ENCODE measurements at regions not wholly inside any gene's neighbourhood (a gene's known extent, or its start where the extent isn't known, plus 50 kb on each side); places are given as distances from the start of the nearest gene placed in this dataset.

- DNase-seq (no peak), ATAC-seq (ENCODE audit: poor library complexity) (peak; percentile 77)
- intact Hi-C loops (cut with DNase I): no loop called here
Observed at GRCh38 chr20:55252521-55252920, 752.8 kb downstream of the CBLN4 start.

- ATAC-seq (ENCODE audit: poor library complexity): no peak
- intact Hi-C loops (cut with DNase I): no loop called here
- DNase-seq: no peak
Observed at GRCh38 chr20:55251170-55251569, 754.1 kb downstream of the CBLN4 start.

- intact Hi-C loops (cut with DNase I): no loop called here
- ATAC-seq (ENCODE audit: poor library complexity) (no peak), DNase-seq (no peak)
Observed at GRCh38 chr20:55242853-55243252, 762.5 kb downstream of the CBLN4 start.

GRCh38 chr20:55239269-55239668 lies 763.9 kb downstream of the DOK5 start:
- ATAC-seq (ENCODE audit: poor library complexity) (no peak), DNase-seq (no peak)
- intact Hi-C loops (cut with DNase I): no loop called here

GRCh38 chr20:55232647-55233046 lies 757.3 kb downstream of the DOK5 start:
- DNase-seq (no peak), ATAC-seq (ENCODE audit: poor library complexity) (no peak)
- intact Hi-C loops (cut with DNase I): no loop called here

- ATAC-seq (ENCODE audit: poor library complexity): no peak
- no peak for DNase-seq
- intact Hi-C loops (cut with DNase I): no loop called here
Observed at GRCh38 chr20:55229451-55229850, 754.1 kb downstream of the DOK5 start.

- intact Hi-C loops (cut with DNase I): no loop called here
- no peak for DNase-seq
- ATAC-seq (ENCODE audit: poor library complexity): no peak
Observed at GRCh38 chr20:55216525-55217242, 741.3 kb downstream of the DOK5 start.

- ATAC-seq (ENCODE audit: poor library complexity) (no peak), DNase-seq (no peak)
- intact Hi-C loops (cut with DNase I): no loop called here
Observed at GRCh38 chr20:55213653-55214052, 738.3 kb downstream of the DOK5 start.

GRCh38 chr20:55211481-55211880 lies 736.1 kb downstream of the DOK5 start:
- DNase-seq (no peak), ATAC-seq (ENCODE audit: poor library complexity) (no peak)
- intact Hi-C loops (cut with DNase I): no loop called here

- intact Hi-C loops (cut with DNase I): no loop called here
- no peak for ATAC-seq (ENCODE audit: poor library complexity)
Observed at GRCh38 chr20:55205665-55206064, 730.3 kb downstream of the DOK5 start.

GRCh38 chr20:55200317-55200716 lies 724.9 kb downstream of the DOK5 start:
- intact Hi-C loops (cut with DNase I): no loop called here
- DNase-seq (no peak), ATAC-seq (ENCODE audit: poor library complexity) (no peak)

More at GRCh38 chr20:55205665-55206064, 730.3 kb downstream of the DOK5 start:
- no peak for DNase-seq

GRCh38 chr20:55194947-55195346 lies 719.6 kb downstream of the DOK5 start:
- intact Hi-C loops (cut with DNase I): no loop called here
- no peak for ATAC-seq (ENCODE audit: poor library complexity)
- no peak for DNase-seq

GRCh38 chr20:55186228-55186627 lies 710.8 kb downstream of the DOK5 start:
- ATAC-seq (ENCODE audit: poor library complexity) (no peak), DNase-seq (no peak)
- intact Hi-C loops (cut with DNase I): no loop called here

GRCh38 chr20:55175081-55175480 lies 699.7 kb downstream of the DOK5 start:
- ATAC-seq (ENCODE audit: poor library complexity) (no peak), DNase-seq (no peak)
- intact Hi-C loops (cut with DNase I): no loop called here

- ATAC-seq (ENCODE audit: poor library complexity) (no peak), DNase-seq (no peak)
- intact Hi-C loops (cut with DNase I): no loop called here
Observed at GRCh38 chr20:55174635-55175034, 699.2 kb downstream of the DOK5 start.

- intact Hi-C loops (cut with DNase I): no loop called here
- ATAC-seq (ENCODE audit: poor library complexity) (no peak), DNase-seq (no peak)
Observed at GRCh38 chr20:55174172-55174571, 698.8 kb downstream of the DOK5 start.

- ATAC-seq (ENCODE audit: poor library complexity) (peak; percentile 55), DNase-seq (no peak)
- intact Hi-C loops (cut with DNase I): no loop called here
Observed at GRCh38 chr20:55173601-55174000, 698.2 kb downstream of the DOK5 start.

GRCh38 chr20:55172310-55173002 lies 697.1 kb downstream of the DOK5 start:
- intact Hi-C loops (cut with DNase I): no loop called here
- ATAC-seq (ENCODE audit: poor library complexity) (no peak), DNase-seq (no peak)

- intact Hi-C loops (cut with DNase I): no loop called here
- ATAC-seq (ENCODE audit: poor library complexity) (no peak), DNase-seq (no peak)
Observed at GRCh38 chr20:55166063-55166462, 690.7 kb downstream of the DOK5 start.

- ATAC-seq (ENCODE audit: poor library complexity) (no peak), DNase-seq (no peak)
- intact Hi-C loops (cut with DNase I): no loop called here
Observed at GRCh38 chr20:55160996-55161395, 685.6 kb downstream of the DOK5 start.

GRCh38 chr20:55160037-55160436 lies 684.6 kb downstream of the DOK5 start:
- intact Hi-C loops (cut with DNase I): no loop called here
- no peak for ATAC-seq (ENCODE audit: poor library complexity)

More at GRCh38 chr20:55160037-55160436, 684.6 kb downstream of the DOK5 start:
- DNase-seq: no peak
